GM12878 (cell line): ENCODE measurements at regions not wholly inside any gene's neighbourhood (a gene's known extent, or its start where the extent isn't known, plus 50 kb on each side); places are given as distances from the start of the nearest gene placed in this dataset.

Source experiments
- ATAC-seq: fragments of 200-7000 bp; cut with Tn5 transposase; 3 replicates; pipeline ENCODE4 v1.9.1; 2020; ENCODE audit warnings: mild to moderate bottlenecking, moderate library complexity
- BruUV-seq: library from RNA; stranded (reverse); fragments of 400-500 nt; replicated peaks from 2 replicates; lab custom pipeline; 2021; lab: Mats Ljungman, UMichigan
- CTCF ChIA-PET: fragments of 300-600 bp; sonication (Branson Sonifier 250); formaldehyde crosslinking; extraction: SDS; loops from one replicate; lab custom pipeline; 2021; ENCODE audit warnings: inconsistent platforms; lab: Yijun Ruan, JAX
- POLR2A ChIA-PET: fragments of 350-600 bp; formaldehyde crosslinking; extraction: SDS; loops from one replicate; lab custom pipeline; 2021; ENCODE audit warnings: inconsistent platforms; lab: Charles Lee
- RAD21 ChIA-PET: fragments of 300-600 bp; sonication (Branson Sonifier 250); formaldehyde crosslinking; loops from one replicate; lab custom pipeline; 2023; ENCODE audit warnings: antibody characterized with exemption; ENCODE audit not compliant: unreplicated experiment; lab: Charles Lee
- SMC1A ChIA-PET: fragments of 300-600 bp; sonication (Branson Sonifier 250); formaldehyde crosslinking; loops from one replicate; lab custom pipeline; 2023; ENCODE audit not compliant: unreplicated experiment, uncharacterized antibody; lab: Charles Lee
- DNase-seq: peaks from one replicate; pipeline ENCODE4 v3.0.0-alpha.2; 2011; ENCODE audit warnings: low read depth, low spot score
- FAIRE-seq: peaks from 3 replicates; lab custom pipeline; 2011; peaks lifted over from hg19 to GRCh38; lab: Jason Lieb, UNC
- H2AFZ ChIP-seq: 2 replicates; pipeline ENCODE4 v1.6.0; 2011; ENCODE audit warnings: low read depth, low read length, control low read depth; ENCODE audit not compliant: control insufficient read depth
- H3K27ac ChIP-seq: 2 replicates; pipeline ENCODE4 v1.5.1; 2011; ENCODE audit warnings: control low read depth; ENCODE audit not compliant: control insufficient read depth, insufficient read depth
- H3K27me3 ChIP-seq, 2 experiments: replicated peaks in 1 of 2; 2 replicates each; pipeline versions ENCODE4 v1.6.0 to v1.6.1; 2011; ENCODE audit warnings: low read length in 1 of 2; ENCODE audit not compliant: control insufficient read depth in 2 of 2, insufficient read depth in 2 of 2
- H3K36me3 ChIP-seq, 2 experiments: 2 replicates each; pipeline ENCODE4 v1.5.1; 2011; ENCODE audit warnings: low read length in 1 of 2; ENCODE audit not compliant: control insufficient read depth in 2 of 2, insufficient read depth in 2 of 2
- H3K4me1 ChIP-seq: 2 replicates; pipeline ENCODE4 v1.6.1; 2011; ENCODE audit warnings: mild to moderate bottlenecking, low read length, moderate library complexity, mixed read lengths; ENCODE audit not compliant: control insufficient read depth, insufficient read depth
- H3K4me2 ChIP-seq: 2 replicates; pipeline ENCODE4 v1.6.0; 2011; ENCODE audit warnings: control low read depth; ENCODE audit not compliant: control insufficient read depth, insufficient read depth
- H3K4me3 ChIP-seq: fragments of 200-600 bp; sonication (generic); 2 replicates; pipeline ENCODE4 v1.5.1; 2016
- H3K79me2 ChIP-seq: 2 replicates; pipeline ENCODE4 v1.6.0; 2011; ENCODE audit warnings: low read length; ENCODE audit not compliant: control insufficient read depth, insufficient read depth
- H3K9ac ChIP-seq: 2 replicates; pipeline ENCODE4 v1.8.0; 2011; ENCODE audit warnings: low read length, control low read depth, mixed read lengths; ENCODE audit not compliant: control insufficient read depth, insufficient read depth
- H3K9me3 ChIP-seq: replicated peaks from 3 replicates; pipeline ENCODE4 v1.5.1; 2011; ENCODE audit warnings: mild to moderate bottlenecking, low read length; ENCODE audit not compliant: control insufficient read depth, insufficient read depth
- H4K20me1 ChIP-seq: 2 replicates; pipeline ENCODE4 v1.6.0; 2011; ENCODE audit not compliant: control insufficient read depth, insufficient read depth
- BACH1 ChIP-seq: fragments of 450-650 bp; IDR thresholded peaks from 2 replicates; pipeline ENCODE4 v1.6.1; 2017; ENCODE audit warnings: mild to moderate bottlenecking, borderline replicate concordance
- BHLHE40 ChIP-seq, 2 experiments: fragments of 450-650 bp in 1 of 2; IDR thresholded peaks; 2 replicates each; pipeline ENCODE4 v1.6.1; 2011 to 2017; ENCODE audit warnings: low read depth in 2 of 2, borderline replicate concordance in 1 of 2, improper control_type of control experiment in 1 of 2, low read length in 1 of 2, mild to moderate bottlenecking in 1 of 2
- CEBPZ ChIP-seq: fragments of 150-350 bp; IDR thresholded peaks from 2 replicates; pipeline ENCODE4 v1.6.1; 2016; ENCODE audit warnings: low read depth, low read length
- ETV6 ChIP-seq, 2 experiments: fragments of 450-650 bp in 1 of 2; IDR thresholded peaks in 1 of 2; conservative IDR thresholded peaks in 1 of 2; 2 replicates each; pipeline ENCODE4 v1.6.1; 2014; ENCODE audit warnings: antibody characterized with exemption in 1 of 2, borderline replicate concordance in 1 of 2, low read depth in 1 of 2, mild to moderate bottlenecking in 1 of 2, moderate library complexity in 1 of 2
- GABPA ChIP-seq: IDR thresholded peaks from 2 replicates; pipeline ENCODE4 v1.6.1; 2014; ENCODE audit warnings: antibody characterized with exemption, low read depth, mild to moderate bottlenecking, inconsistent platforms
- HDGF ChIP-seq: fragments of 450-650 bp; IDR thresholded peaks from 2 replicates; pipeline ENCODE4 v1.6.1; 2016; ENCODE audit warnings: antibody characterized with exemption
- IRF4 ChIP-seq: IDR thresholded peaks from 2 replicates; pipeline ENCODE4 v1.6.1; 2011; ENCODE audit warnings: low read depth, low read length
- MYC ChIP-seq: IDR thresholded peaks from 2 replicates; pipeline ENCODE4 v1.6.1; 2011; ENCODE audit warnings: mild to moderate bottlenecking, low read length, moderate library complexity, inconsistent platforms; ENCODE audit not compliant: insufficient read depth, insufficient replicate concordance, insufficient read length, severe bottlenecking
- NRF1 ChIP-seq: conservative IDR thresholded peaks from 2 replicates; pipeline ENCODE4 v1.6.1; 2011; ENCODE audit warnings: mild to moderate bottlenecking, low read depth, low read length, improper control_type of control experiment
- PKNOX1 ChIP-seq: fragments of 450-650 bp; IDR thresholded peaks from 2 replicates; pipeline ENCODE4 v1.6.1; 2016; ENCODE audit warnings: mild to moderate bottlenecking
- POLR2AphosphoS2 ChIP-seq: IDR thresholded peaks from 2 replicates; pipeline ENCODE4 v1.6.1; 2011; ENCODE audit warnings: low read depth, mild to moderate bottlenecking, low read length, improper control_type of control experiment, moderate library complexity
- RELA ChIP-seq: fragments of 450-650 bp; IDR thresholded peaks from 2 replicates; pipeline ENCODE4 v1.8.0; 2014; ENCODE audit warnings: borderline replicate concordance; ENCODE audit not compliant: partially characterized antibody
- YBX1 ChIP-seq: fragments of 450-650 bp; IDR thresholded peaks from 2 replicates; pipeline ENCODE4 v1.6.1; 2016; ENCODE audit warnings: antibody characterized with exemption
- YY1 ChIP-seq: IDR thresholded peaks from 2 replicates; pipeline ENCODE4 v1.6.1; 2011; ENCODE audit warnings: low read depth, mild to moderate bottlenecking, low read length
- ZBTB4 ChIP-seq: fragments of 450-650 bp; formaldehyde crosslinking; IDR thresholded peaks from 2 replicates; pipeline ENCODE4 v1.4.0; 2022; ENCODE audit warnings: mild to moderate bottlenecking, moderate library complexity
- ZNF274 ChIP-seq: IDR thresholded peaks from one replicate; pipeline ENCODE4 v1.8.0; 2011; ENCODE audit not compliant: insufficient read length, insufficient read depth
- WGBS: methylation state at CpG from one replicate; pipeline ENCODE4 v1.1.6; 2016; ENCODE audit warnings: low lambda C conversion rate; ENCODE audit not compliant: insufficient replicate concordance, insufficient coverage; ENCODE audit errors: missing lambda C conversion rate; 5-methylcytosine and 5-hydroxymethylcytosine counted together
- in situ Hi-C: fragments of 300-500 bp; cut with MboI; formaldehyde crosslinking; loops from 9 replicates; pipeline ENCODE4 v1.14.3; 2018; ENCODE audit warnings: mixed read lengths
- intact Hi-C: fragments of 100-400 bp; cut with micrococcal nuclease; formaldehyde crosslinking; loops from one replicate; pipeline ENCODE4 v1.14.2; 2022; ENCODE audit not compliant: unreplicated experiment

GRCh38 chr1:34612091-34612827 lies 142.6 kb upstream of the GJB5 start:
- SMC1A ChIA-PET: interaction anchor here (0.8 kb wide), 1 partner anchor 64 kb away, joined by 3 read pairs; no protein-coding TSS in a partner anchor
- no peak overlapping the region for H3K4me3 ChIP-seq
- RAD21 ChIA-PET: no interaction called here
- H3K4me2 ChIP-seq: no peak overlapping the region
- in situ Hi-C loops: no loop called here
- H4K20me1 ChIP-seq: no peaks in the 10 kb centered on the region
- H3K9me3 ChIP-seq: no peaks in the 10 kb centered on the region
- FAIRE-seq (no peak), DNase-seq (no peak), ATAC-seq (no peak)
- H3K4me1 ChIP-seq: no peaks in the 10 kb centered on the region
- no peak overlapping the region for H3K9ac ChIP-seq
- CTCF ChIA-PET: interaction anchor here (0.6 kb wide), 1 partner anchor 123 kb away, joined by 3 read pairs; no protein-coding TSS in a partner anchor
- H3K27me3 ChIP-seq: peaks cover 0 to 4% of the 10 kb centered on the region in 2 experiments; a peak in 2 of 4 replicates
- POLR2A ChIA-PET: no interaction called here
- BruUV-seq: no TSS peak
- H3K79me2 ChIP-seq: no peaks in the 10 kb centered on the region
- no peaks in the 10 kb centered on the region for H3K36me3 ChIP-seq
- H2AFZ ChIP-seq: no peak overlapping the region
- H3K27ac ChIP-seq: no peak overlapping the region
- intact Hi-C loops: no loop called here
- WGBS: 40% methylated on average over 9 of the region's 9 CpGs
- TF ChIP-seq GABPA (no peak), BHLHE40 (IDR thresholded peaks at IDR 0.05; ENCODE audit: borderline replicate concordance in 1 of 2, low read depth in 2 of 2, low read length in 1 of 2) (no peak), ETV6 (conservative IDR thresholded peaks at IDR 0.05 in 1 of 2, IDR thresholded peaks at IDR 0.05 in 1 of 2; ENCODE audit: borderline replicate concordance in 1 of 2, low read depth in 1 of 2) (no peak), YY1 (no peak), PKNOX1 (no peak), RELA (no peak), HDGF (no peak), MYC (no peak), ZBTB4 (CRISPR knock-in tag) (no peak), YBX1 (no peak), POLR2AphosphoS2 (no peak), CEBPZ (no peak), IRF4 (no peak), BACH1 (no peak), ZNF274 (no peak), NRF1 (no peak)
